Transverse colon (tissue), 4 donors: ENCODE measurements at regions not wholly inside any gene's neighbourhood (a gene's known extent, or its start where the extent isn't known, plus 50 kb on each side); places are given as distances from the start of the nearest gene placed in this dataset.

Source experiments
- CTCF ChIP-seq, 5 experiments: fragments of 200-600 bp in 3 of 5; fragments of 450-650 bp in 2 of 5; sonication (generic) in 3 of 5; IDR thresholded peaks; 1 replicate in 2 of 5; 2 replicates in 3 of 5; pipeline ENCODE4 v1.5.1; 2016 to 2017; ENCODE audit warnings: antibody characterized with exemption in 5 of 5, inconsistent platforms in 3 of 5, mild to moderate bottlenecking in 2 of 5, moderate library complexity in 1 of 5
- EP300 ChIP-seq: sonication (generic); formaldehyde crosslinking; IDR thresholded peaks from one replicate; pipeline ENCODE4 v1.6.1; 2017; ENCODE audit warnings: antibody characterized with exemption, low read depth
- POLR2AphosphoS5 ChIP-seq, 3 donors: sonication (generic); formaldehyde crosslinking; IDR thresholded peaks; one replicate each; pipeline ENCODE4 v1.6.1; 2016; ENCODE audit warnings: antibody characterized with exemption in 3 of 3

- TF ChIP-seq CTCF (IDR thresholded peaks at IDR 0.05) (no peak), POLR2AphosphoS5 (IDR thresholded peaks at IDR 0.05) (no peak), EP300 (no peak)
Observed at GRCh38 chr20:60728705-60729104, 523.4 kb upstream of the CDH4 start.
